Smooth muscle cell (in vitro differentiated cells): ENCODE measurements at regions not wholly inside any gene's neighbourhood (a gene's known extent, or its start where the extent isn't known, plus 50 kb on each side); places are given as distances from the start of the nearest gene placed in this dataset.

Source experiments
- DNase-seq: peaks from one replicate; lab custom pipeline; 2025; ENCODE audit not compliant: unreplicated experiment; lab: John Stamatoyannopoulos, UW
- H2AFZ ChIP-seq: fragments of 200-600 bp; sonication (generic); 2 replicates; pipeline ENCODE4 v1.6.0; 2016; ENCODE audit warnings: antibody characterized with exemption, low read depth, mild to moderate bottlenecking
- H3F3A ChIP-seq: fragments of 200-600 bp; sonication (generic); 2 replicates; pipeline ENCODE4 v1.6.0; 2017; ENCODE audit warnings: antibody characterized with exemption, low read depth
- H3K27ac ChIP-seq: fragments of 200-600 bp; sonication (generic); 2 replicates; pipeline ENCODE4 v1.5.1; 2016; ENCODE audit warnings: low read depth, mild to moderate bottlenecking
- H3K27me3 ChIP-seq: fragments of 200-600 bp; sonication (generic); 2 replicates; pipeline ENCODE4 v1.6.1; 2016; ENCODE audit warnings: low read depth, mild to moderate bottlenecking
- H3K36me3 ChIP-seq: fragments of 200-600 bp; sonication (generic); 2 replicates; pipeline ENCODE4 v1.5.1; 2016; ENCODE audit warnings: low read depth
- H3K4me1 ChIP-seq: fragments of 200-600 bp; sonication (generic); 2 replicates; pipeline ENCODE4 v1.5.1; 2016; ENCODE audit warnings: low read depth
- H3K4me2 ChIP-seq: fragments of 200-600 bp; sonication (generic); 2 replicates; pipeline ENCODE4 v1.6.0; 2016; ENCODE audit warnings: mild to moderate bottlenecking
- H3K4me3 ChIP-seq: fragments of 200-600 bp; sonication (generic); 2 replicates; pipeline ENCODE4 v1.5.1; 2016; ENCODE audit warnings: mild to moderate bottlenecking
- H3K79me2 ChIP-seq: fragments of 200-600 bp; sonication (generic); 2 replicates; pipeline ENCODE4 v1.6.0; 2016; ENCODE audit warnings: low read depth, mild to moderate bottlenecking
- H3K9ac ChIP-seq: fragments of 200-600 bp; sonication (generic); 2 replicates; pipeline ENCODE4 v1.6.0; 2016; ENCODE audit warnings: low read depth
- H3K9me3 ChIP-seq: fragments of 200-600 bp; sonication (generic); replicated peaks from 2 replicates; pipeline ENCODE4 v1.5.1; 2016; ENCODE audit warnings: low read depth
- H4K20me1 ChIP-seq: fragments of 200-600 bp; sonication (generic); 2 replicates; pipeline ENCODE4 v1.6.0; 2016; ENCODE audit warnings: low read depth
- WGBS: methylation state at CpG from one replicate; pipeline ENCODE4 v1.1.7; 2016; ENCODE audit warnings: low lambda C conversion rate; 5-methylcytosine and 5-hydroxymethylcytosine counted together
- TF ChIP-seq, protein P1 (sequence below): fragments of 200-600 bp; sonication (generic); IDR thresholded peaks from 2 replicates; pipeline ENCODE4 v1.5.1; 2017; ENCODE audit warnings: borderline replicate concordance, mild to moderate bottlenecking, antibody characterized with exemption; ENCODE audit not compliant: insufficient read depth, poor library complexity, severe bottlenecking

DNA sequence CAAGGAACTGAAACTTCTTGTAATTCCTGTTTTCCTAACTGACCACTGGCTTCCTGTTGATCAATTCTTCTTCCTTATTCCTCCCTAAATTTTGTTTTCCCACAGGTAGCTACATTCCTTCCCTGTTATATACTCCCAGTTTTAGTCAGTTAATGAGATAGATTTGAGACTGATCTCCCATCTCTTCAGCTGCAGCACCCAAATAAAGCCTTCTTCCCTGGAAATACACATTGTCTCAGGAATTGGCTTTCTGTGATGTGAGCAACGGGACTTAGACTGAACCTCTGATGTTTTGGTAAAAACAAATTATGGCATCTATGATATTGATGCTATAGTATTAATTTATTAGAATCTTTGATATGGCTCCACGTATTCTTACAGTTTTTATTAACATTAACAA lies 617.3 kb upstream of the ST8SIA4 start:
- Histone ChIP-seq H3K4me3 (no peak overlapping the region), H3K4me2 (no peak overlapping the region), H3K27me3 (no peaks in the 10 kb centered on the region), H3K36me3 (no peaks in the 10 kb centered on the region), H3K27ac (no peak overlapping the region), H3F3A (no peaks in the 10 kb centered on the region), H3K79me2 (no peaks in the 10 kb centered on the region), H3K4me1 (no peaks in the 10 kb centered on the region), H4K20me1 (no peaks in the 10 kb centered on the region), H3K9ac (no peak overlapping the region), H3K9me3 (peaks cover 6% of the 10 kb centered on the region), H2AFZ (no peak overlapping the region)
- DNase-seq: no peak
- 77% methylated on average over 2 of the region's 2 CpGs for WGBS
- TF ChIP-seq, protein P1, sequence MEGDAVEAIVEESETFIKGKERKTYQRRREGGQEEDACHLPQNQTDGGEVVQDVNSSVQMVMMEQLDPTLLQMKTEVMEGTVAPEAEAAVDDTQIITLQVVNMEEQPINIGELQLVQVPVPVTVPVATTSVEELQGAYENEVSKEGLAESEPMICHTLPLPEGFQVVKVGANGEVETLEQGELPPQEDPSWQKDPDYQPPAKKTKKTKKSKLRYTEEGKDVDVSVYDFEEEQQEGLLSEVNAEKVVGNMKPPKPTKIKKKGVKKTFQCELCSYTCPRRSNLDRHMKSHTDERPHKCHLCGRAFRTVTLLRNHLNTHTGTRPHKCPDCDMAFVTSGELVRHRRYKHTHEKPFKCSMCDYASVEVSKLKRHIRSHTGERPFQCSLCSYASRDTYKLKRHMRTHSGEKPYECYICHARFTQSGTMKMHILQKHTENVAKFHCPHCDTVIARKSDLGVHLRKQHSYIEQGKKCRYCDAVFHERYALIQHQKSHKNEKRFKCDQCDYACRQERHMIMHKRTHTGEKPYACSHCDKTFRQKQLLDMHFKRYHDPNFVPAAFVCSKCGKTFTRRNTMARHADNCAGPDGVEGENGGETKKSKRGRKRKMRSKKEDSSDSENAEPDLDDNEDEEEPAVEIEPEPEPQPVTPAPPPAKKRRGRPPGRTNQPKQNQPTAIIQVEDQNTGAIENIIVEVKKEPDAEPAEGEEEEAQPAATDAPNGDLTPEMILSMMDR: no peak

DNA sequence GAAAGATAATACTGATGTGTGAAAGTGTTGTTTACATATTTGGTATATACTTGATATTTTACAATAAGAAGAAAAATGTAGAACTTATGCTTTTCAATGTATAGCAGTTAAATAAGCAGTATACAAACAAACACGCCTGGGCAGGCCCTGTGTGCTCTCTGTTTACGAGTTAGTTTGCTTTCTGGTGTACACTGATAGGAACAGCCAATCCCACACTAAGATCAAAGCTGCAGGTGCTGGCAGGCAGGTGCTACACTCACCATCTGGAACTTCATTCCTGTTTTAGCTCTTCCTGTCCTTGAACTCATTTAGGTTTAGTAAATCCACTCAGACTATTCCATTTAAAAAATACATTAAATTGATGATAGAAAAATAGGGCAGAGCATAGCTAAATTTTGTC lies 614.7 kb upstream of the ST8SIA4 start:
- H3F3A ChIP-seq: no peaks in the 10 kb centered on the region
- DNase-seq: no peak
- no peaks in the 10 kb centered on the region for H3K27me3 ChIP-seq

DNA sequence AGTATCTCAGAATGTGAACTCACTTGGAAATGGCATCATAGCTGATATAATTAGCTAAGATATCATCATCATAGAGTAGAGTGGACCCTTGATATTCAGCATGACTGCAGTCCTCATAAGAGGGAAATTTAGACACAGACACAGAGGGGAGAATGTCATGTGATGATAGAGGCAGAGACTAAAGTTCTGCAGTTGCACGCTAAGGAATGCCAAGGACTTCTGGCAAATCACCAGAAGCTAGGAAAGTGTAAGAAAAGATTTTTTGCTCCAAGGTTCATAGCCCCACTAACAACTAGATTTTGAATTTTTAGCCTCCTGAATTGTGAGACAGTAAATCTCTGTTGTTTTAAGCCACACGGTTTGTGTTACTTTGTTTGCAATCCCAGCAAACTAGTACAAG lies 612.6 kb upstream of the ST8SIA4 start:
- Histone ChIP-seq H2AFZ (no peak overlapping the region), H3F3A (no peaks in the 10 kb centered on the region), H3K4me1 (no peaks in the 10 kb centered on the region), H3K27ac (no peak overlapping the region), H3K4me2 (no peak overlapping the region), H3K9ac (no peak overlapping the region), H4K20me1 (no peaks in the 10 kb centered on the region), H3K4me3 (no peak overlapping the region), H3K79me2 (no peaks in the 10 kb centered on the region), H3K9me3 (peaks cover 5% of the 10 kb centered on the region), H3K27me3 (no peaks in the 10 kb centered on the region), H3K36me3 (no peaks in the 10 kb centered on the region)
- 85% methylated on average over 2 of the region's 2 CpGs for WGBS
- TF ChIP-seq, protein P1: no peak
- DNase-seq: no peak

More for the DNA sequence above, 614.7 kb upstream of the ST8SIA4 start:
- Histone ChIP-seq H3K9ac (no peak overlapping the region), H4K20me1 (no peaks in the 10 kb centered on the region), H3K27ac (no peak overlapping the region), H3K9me3 (peaks cover 6% of the 10 kb centered on the region), H3K4me2 (no peak overlapping the region), H3K4me3 (no peak overlapping the region), H3K79me2 (no peaks in the 10 kb centered on the region), H3K4me1 (no peaks in the 10 kb centered on the region), H2AFZ (no peak overlapping the region), H3K36me3 (no peaks in the 10 kb centered on the region)
- TF ChIP-seq, protein P1: no peak
- 76% methylated on average over 2 of the region's 2 CpGs for WGBS

DNA sequence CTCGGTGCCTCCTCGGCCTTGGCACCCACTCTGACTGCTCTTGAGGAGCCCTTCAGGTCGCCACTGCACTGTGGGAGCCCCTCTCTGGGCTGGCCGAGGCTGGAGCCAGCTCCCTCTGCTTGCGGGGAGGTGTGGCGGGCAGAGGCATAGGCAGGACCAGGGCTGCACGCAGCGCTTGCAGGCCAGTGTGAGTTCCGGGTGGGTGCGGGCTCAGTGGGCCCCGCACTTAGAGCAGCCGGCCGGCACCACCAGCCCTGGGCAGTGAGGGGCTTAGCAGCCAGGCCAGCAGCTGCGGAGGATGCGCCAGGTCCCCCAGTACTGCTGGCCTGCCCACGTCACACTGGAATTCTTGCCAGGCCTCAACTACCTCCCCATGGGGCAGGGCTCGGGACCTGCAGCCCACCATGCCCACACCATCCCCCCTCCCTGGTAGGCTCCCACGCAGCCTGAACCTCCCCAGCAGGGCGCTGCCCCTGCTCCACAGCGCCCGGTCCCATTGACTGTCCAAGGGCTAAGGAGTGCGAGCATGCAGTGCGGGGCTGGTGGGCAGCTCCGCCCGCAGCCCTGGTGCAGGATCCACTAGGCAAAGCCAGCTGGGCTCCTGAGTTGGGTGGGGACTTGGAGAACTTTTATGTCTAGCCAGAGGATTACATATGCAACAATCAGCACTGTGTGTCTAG lies 602.9 kb upstream of the ST8SIA4 start:
- Histone ChIP-seq H3K9ac (no peak overlapping the region), H3K4me1 (no peaks in the 10 kb centered on the region), H3K27me3 (no peaks in the 10 kb centered on the region), H2AFZ (no peak overlapping the region), H3K36me3 (no peaks in the 10 kb centered on the region), H3K9me3 (no peaks in the 10 kb centered on the region), H3K4me2 (no peak overlapping the region), H4K20me1 (no peaks in the 10 kb centered on the region), H3K27ac (no peak overlapping the region), H3K79me2 (no peaks in the 10 kb centered on the region), H3K4me3 (no peak overlapping the region), H3F3A (no peaks in the 10 kb centered on the region)
- TF ChIP-seq, protein P1: no peak
- DNase-seq: no peak
- 88% methylated on average over 18 of the region's 25 CpGs for WGBS
